ENCODE measurements at regions not wholly inside any gene's neighbourhood (a gene's known extent, or its start where the extent isn't known, plus 50 kb on each side); places are given as distances from the start of the nearest gene placed in this dataset.

- H3K27ac Mint-ChIP-seq (ENCODE audit: low read depth): no peak overlapping the region
- no peaks in the 10 kb centered on the region for H3K4me1 Mint-ChIP-seq
- no peaks in the 10 kb centered on the region for H3K36me3 Mint-ChIP-seq (ENCODE audit: insufficient read depth)
- DNase-seq (ENCODE audit: low spot score in 2 of 2) (no peak), ATAC-seq (replicated peaks; ENCODE audit: extremely low read depth, poor library complexity, severe bottlenecking) (no peak)
- H3K9me3 Mint-ChIP-seq: no peaks in the 10 kb centered on the region
- H3K27me3 Mint-ChIP-seq: no peaks in the 10 kb centered on the region
- H3K4me3 Mint-ChIP-seq: no peak overlapping the region
Observed at GRCh38 chr13:60924856-60925255, 490.8 kb downstream of the PCDH20 start.

GRCh38 chr13:60922576-60923231 lies 492.9 kb downstream of the PCDH20 start:
- no peak overlapping the region for H3K27ac Mint-ChIP-seq (ENCODE audit: low read depth)
- ATAC-seq (replicated peaks; ENCODE audit: extremely low read depth, poor library complexity, severe bottlenecking) (no peak), DNase-seq (ENCODE audit: low spot score in 2 of 2) (no peak)
- H3K4me1 Mint-ChIP-seq: no peaks in the 10 kb centered on the region
- H3K36me3 Mint-ChIP-seq (ENCODE audit: insufficient read depth): no peaks in the 10 kb centered on the region
- H3K4me3 Mint-ChIP-seq: no peak overlapping the region
- H3K9me3 Mint-ChIP-seq: peaks cover 6% of the 10 kb centered on the region
- H3K27me3 Mint-ChIP-seq: no peaks in the 10 kb centered on the region

- no peak overlapping the region for H3K27ac Mint-ChIP-seq (ENCODE audit: low read depth)
- peaks cover 23% of the 10 kb centered on the region for H3K9me3 Mint-ChIP-seq
- ATAC-seq (replicated peaks; ENCODE audit: extremely low read depth, poor library complexity, severe bottlenecking) (no peak), DNase-seq (ENCODE audit: low spot score in 2 of 2) (no peak)
- no peaks in the 10 kb centered on the region for H3K27me3 Mint-ChIP-seq
- no peaks in the 10 kb centered on the region for H3K4me1 Mint-ChIP-seq
- H3K36me3 Mint-ChIP-seq (ENCODE audit: insufficient read depth): no peaks in the 10 kb centered on the region
- H3K4me3 Mint-ChIP-seq: no peak overlapping the region
Observed at GRCh38 chr13:60893801-60894200, 496.8 kb downstream of the TDRD3 start.

- no peaks in the 10 kb centered on the region for H3K36me3 Mint-ChIP-seq (ENCODE audit: insufficient read depth)
- H3K27me3 Mint-ChIP-seq: no peaks in the 10 kb centered on the region
- no peak overlapping the region for H3K27ac Mint-ChIP-seq (ENCODE audit: low read depth)
- H3K4me1 Mint-ChIP-seq: no peaks in the 10 kb centered on the region
- ATAC-seq (replicated peaks; ENCODE audit: extremely low read depth, poor library complexity, severe bottlenecking) (no peak), DNase-seq (ENCODE audit: low spot score in 2 of 2) (no peak)
- peaks cover 20% of the 10 kb centered on the region for H3K9me3 Mint-ChIP-seq
- no peak overlapping the region for H3K4me3 Mint-ChIP-seq
Observed at GRCh38 chr13:60887711-60888110, 490.7 kb downstream of the TDRD3 start.

GRCh38 chr13:60881507-60881906 lies 484.5 kb downstream of the TDRD3 start:
- DNase-seq (ENCODE audit: low spot score in 2 of 2) (no peak), ATAC-seq (replicated peaks; ENCODE audit: extremely low read depth, poor library complexity, severe bottlenecking) (no peak)
- no peak overlapping the region for H3K4me3 Mint-ChIP-seq
- H3K9me3 Mint-ChIP-seq: peaks cover 10% of the 10 kb centered on the region
- H3K4me1 Mint-ChIP-seq: no peaks in the 10 kb centered on the region
- no peak overlapping the region for H3K27ac Mint-ChIP-seq (ENCODE audit: low read depth)
- H3K27me3 Mint-ChIP-seq: no peaks in the 10 kb centered on the region
- no peaks in the 10 kb centered on the region for H3K36me3 Mint-ChIP-seq (ENCODE audit: insufficient read depth)

- Mint-ChIP-seq H3K27ac (ENCODE audit: low read depth) (no peak overlapping the region), H3K9me3 (peaks cover 39% of the 10 kb centered on the region), H3K36me3 (ENCODE audit: insufficient read depth) (no peaks in the 10 kb centered on the region), H3K4me3 (no peak overlapping the region), H3K4me1 (no peaks in the 10 kb centered on the region), H3K27me3 (no peaks in the 10 kb centered on the region)
- DNase-seq (ENCODE audit: low spot score in 2 of 2) (no peak), ATAC-seq (replicated peaks; ENCODE audit: extremely low read depth, poor library complexity, severe bottlenecking) (no peak)
Observed at GRCh38 chr13:60873116-60873515, 476.1 kb downstream of the TDRD3 start.

GRCh38 chr13:60869941-60870613 lies 473.1 kb downstream of the TDRD3 start:
- H3K9me3 Mint-ChIP-seq: peaks cover 61% of the 10 kb centered on the region
- no peak overlapping the region for H3K4me3 Mint-ChIP-seq
- no peaks in the 10 kb centered on the region for H3K36me3 Mint-ChIP-seq (ENCODE audit: insufficient read depth)
- H3K27me3 Mint-ChIP-seq: no peaks in the 10 kb centered on the region
- ATAC-seq (replicated peaks; ENCODE audit: extremely low read depth, poor library complexity, severe bottlenecking) (no peak), DNase-seq (ENCODE audit: low spot score in 2 of 2) (no peak)
- no peak overlapping the region for H3K27ac Mint-ChIP-seq (ENCODE audit: low read depth)
- H3K4me1 Mint-ChIP-seq: no peaks in the 10 kb centered on the region

- ATAC-seq (replicated peaks; ENCODE audit: extremely low read depth, poor library complexity, severe bottlenecking) (no peak), DNase-seq (ENCODE audit: low spot score in 2 of 2) (no peak)
- Mint-ChIP-seq H3K4me1 (no peaks in the 10 kb centered on the region), H3K9me3 (peaks cover 63% of the 10 kb centered on the region), H3K27ac (ENCODE audit: low read depth) (no peak overlapping the region), H3K36me3 (ENCODE audit: insufficient read depth) (no peaks in the 10 kb centered on the region), H3K27me3 (no peaks in the 10 kb centered on the region), H3K4me3 (no peak overlapping the region)
Observed at GRCh38 chr13:60869225-60869624, 472.2 kb downstream of the TDRD3 start.

- Mint-ChIP-seq H3K36me3 (ENCODE audit: insufficient read depth) (no peaks in the 10 kb centered on the region), H3K27me3 (no peaks in the 10 kb centered on the region), H3K4me3 (no peak overlapping the region), H3K4me1 (no peaks in the 10 kb centered on the region), H3K9me3 (peaks cover 45% of the 10 kb centered on the region), H3K27ac (ENCODE audit: low read depth) (no peak overlapping the region)
- ATAC-seq (replicated peaks; ENCODE audit: extremely low read depth, poor library complexity, severe bottlenecking): no peak
- DNase-seq (ENCODE audit: low spot score in 2 of 2): no peak
Observed at GRCh38 chr13:60862036-60862435, 465.0 kb downstream of the TDRD3 start.

GRCh38 chr13:60857698-60858097 lies 460.7 kb downstream of the TDRD3 start:
- Mint-ChIP-seq H3K9me3 (peaks cover 31% of the 10 kb centered on the region), H3K36me3 (ENCODE audit: insufficient read depth) (no peaks in the 10 kb centered on the region), H3K4me1 (no peaks in the 10 kb centered on the region), H3K27me3 (no peaks in the 10 kb centered on the region), H3K4me3 (no peak overlapping the region), H3K27ac (ENCODE audit: low read depth) (no peak overlapping the region)
- DNase-seq (ENCODE audit: low spot score in 2 of 2) (no peak), ATAC-seq (replicated peaks; ENCODE audit: extremely low read depth, poor library complexity, severe bottlenecking) (no peak)

- H3K4me3 Mint-ChIP-seq: no peak overlapping the region
- no peaks in the 10 kb centered on the region for H3K27me3 Mint-ChIP-seq
- no peaks in the 10 kb centered on the region for H3K4me1 Mint-ChIP-seq
- no peak for ATAC-seq (replicated peaks; ENCODE audit: extremely low read depth, poor library complexity, severe bottlenecking)
- DNase-seq (ENCODE audit: low spot score in 2 of 2): no peak
- H3K9me3 Mint-ChIP-seq: peaks cover 26% of the 10 kb centered on the region
- no peaks in the 10 kb centered on the region for H3K36me3 Mint-ChIP-seq (ENCODE audit: insufficient read depth)
- H3K27ac Mint-ChIP-seq (ENCODE audit: low read depth): no peak overlapping the region
Observed at GRCh38 chr13:60852886-60853285, 455.9 kb downstream of the TDRD3 start.

- H3K4me1 Mint-ChIP-seq: no peaks in the 10 kb centered on the region
- H3K4me3 Mint-ChIP-seq: no peak overlapping the region
- H3K9me3 Mint-ChIP-seq: peaks cover 18% of the 10 kb centered on the region
- DNase-seq (ENCODE audit: low spot score in 2 of 2) (no peak), ATAC-seq (replicated peaks; ENCODE audit: extremely low read depth, poor library complexity, severe bottlenecking) (no peak)
- H3K36me3 Mint-ChIP-seq (ENCODE audit: insufficient read depth): no peaks in the 10 kb centered on the region
- H3K27ac Mint-ChIP-seq (ENCODE audit: low read depth): no peak overlapping the region
- no peaks in the 10 kb centered on the region for H3K27me3 Mint-ChIP-seq
Observed at GRCh38 chr13:60851378-60851777, 454.4 kb downstream of the TDRD3 start.

- Mint-ChIP-seq H3K9me3 (peaks cover 16% of the 10 kb centered on the region), H3K4me3 (no peak overlapping the region), H3K27ac (ENCODE audit: low read depth) (no peak overlapping the region), H3K27me3 (no peaks in the 10 kb centered on the region), H3K36me3 (ENCODE audit: insufficient read depth) (no peaks in the 10 kb centered on the region), H3K4me1 (no peaks in the 10 kb centered on the region)
- DNase-seq (ENCODE audit: low spot score in 2 of 2) (no peak), ATAC-seq (replicated peaks; ENCODE audit: extremely low read depth, poor library complexity, severe bottlenecking) (no peak)
Observed at GRCh38 chr13:60850526-60850925, 453.5 kb downstream of the TDRD3 start.

Measured in central memory CD8-positive, alpha-beta T cell (primary cell).